Activated CD4-positive, alpha-beta memory T cell treated with anti-CD3 and anti-CD28 coated beads for 36 hours (primary cell): ENCODE measurements at regions not wholly inside any gene's neighbourhood (a gene's known extent, or its start where the extent isn't known, plus 50 kb on each side); places are given as distances from the start of the nearest gene placed in this dataset.

Experiments used
- CTCF ChIA-PET: fragments of 350-600 bp; sonication (Branson Sonifier 250); formaldehyde crosslinking; loops from one replicate; lab custom pipeline; 2021; ENCODE audit warnings: antibody characterized with exemption, inconsistent platforms; lab: Charles Lee
- POLR2A ChIA-PET: fragments of 350-600 bp; sonication (Branson Sonifier 250); formaldehyde crosslinking; loops from one replicate; lab custom pipeline; 2021; ENCODE audit warnings: antibody characterized with exemption; lab: Charles Lee
- DNase-seq: peaks from one replicate; pipeline ENCODE4 v3.0.0-alpha.2; 2020
- H3K27ac Mint-ChIP-seq: one replicate; pipeline ENCODE4 v1.8.0; 2021; ENCODE audit warnings: mixed read lengths
- H3K27me3 Mint-ChIP-seq: one replicate; pipeline ENCODE4 v1.8.0; 2021; ENCODE audit warnings: mixed read lengths
- H3K36me3 Mint-ChIP-seq: one replicate; pipeline ENCODE4 v1.8.0; 2021; ENCODE audit warnings: mixed read lengths
- H3K4me1 Mint-ChIP-seq: one replicate; pipeline ENCODE4 v1.8.0; 2021; ENCODE audit warnings: low read depth, mixed read lengths
- H3K4me3 Mint-ChIP-seq: one replicate; pipeline ENCODE4 v1.8.0; 2021; ENCODE audit warnings: mild to moderate bottlenecking, mixed read lengths
- H3K9me3 Mint-ChIP-seq: one replicate; pipeline ENCODE4 v1.8.0; 2021; ENCODE audit warnings: mixed read lengths
- intact Hi-C: fragments of 100-400 bp; cut with micrococcal nuclease; formaldehyde crosslinking; loops from one replicate; pipeline ENCODE4 v1.15.1; 2023

GRCh38 chr2:15704788-15705115, 113.1 kb downstream of the DDX1 start:
- POLR2A ChIA-PET = no interaction called here
- Mint-ChIP-seq H3K36me3 (no peaks in the 10 kb centered on the region), H3K4me3 (no peak overlapping the region), H3K27me3 (peaks cover 8% of the 10 kb centered on the region), H3K27ac (no peak overlapping the region), H3K9me3 (no peaks in the 10 kb centered on the region), H3K4me1 (no peaks in the 10 kb centered on the region)
- no peak for DNase-seq
- intact Hi-C loops = no loop called here
- CTCF ChIA-PET = no interaction called here

GRCh38 chr2:15705310-15705709, 113.6 kb downstream of the DDX1 start:
- no peaks in the 10 kb centered on the region for H3K9me3 Mint-ChIP-seq
- ChIA-PET CTCF (no interaction called here), POLR2A (no interaction called here)
- H3K4me3 Mint-ChIP-seq = no peak overlapping the region
- no peak overlapping the region for H3K27ac Mint-ChIP-seq
- no peaks in the 10 kb centered on the region for H3K36me3 Mint-ChIP-seq
- H3K4me1 Mint-ChIP-seq = no peaks in the 10 kb centered on the region
- peaks cover 8% of the 10 kb centered on the region for H3K27me3 Mint-ChIP-seq
- DNase-seq = no peak
- intact Hi-C loops = no loop called here

- Mint-ChIP-seq H3K27ac (no peak overlapping the region), H3K9me3 (no peaks in the 10 kb centered on the region), H3K36me3 (no peaks in the 10 kb centered on the region), H3K4me3 (no peak overlapping the region), H3K27me3 (peaks cover 8% of the 10 kb centered on the region), H3K4me1 (no peaks in the 10 kb centered on the region)
- ChIA-PET POLR2A (no interaction called here), CTCF (no interaction called here)
- intact Hi-C loops = no loop called here
- DNase-seq = no peak
Measured at GRCh38 chr2:15705839-15706386, 114.2 kb downstream of the DDX1 start.

GRCh38 chr2:15706424-15706823, 114.8 kb downstream of the DDX1 start:
- no peaks in the 10 kb centered on the region for H3K36me3 Mint-ChIP-seq
- CTCF ChIA-PET = no interaction called here
- H3K27me3 Mint-ChIP-seq = peaks cover 11% of the 10 kb centered on the region
- intact Hi-C loops = no loop called here
- no peak overlapping the region for H3K4me3 Mint-ChIP-seq
- POLR2A ChIA-PET = no interaction called here
- no peaks in the 10 kb centered on the region for H3K9me3 Mint-ChIP-seq
- H3K27ac Mint-ChIP-seq = no peak overlapping the region
- no peaks in the 10 kb centered on the region for H3K4me1 Mint-ChIP-seq
- DNase-seq = no peak

- POLR2A ChIA-PET = no interaction called here
- Mint-ChIP-seq H3K27ac (no peak overlapping the region), H3K27me3 (peaks cover 11% of the 10 kb centered on the region), H3K4me3 (no peak overlapping the region), H3K4me1 (no peaks in the 10 kb centered on the region), H3K36me3 (no peaks in the 10 kb centered on the region), H3K9me3 (no peaks in the 10 kb centered on the region)
- intact Hi-C loops = no loop called here
- DNase-seq = no peak
- CTCF ChIA-PET = no interaction called here
Measured at GRCh38 chr2:15706986-15707632, 115.4 kb downstream of the DDX1 start.

GRCh38 chr2:15708161-15708560, 116.5 kb downstream of the DDX1 start:
- no peaks in the 10 kb centered on the region for H3K4me1 Mint-ChIP-seq
- H3K9me3 Mint-ChIP-seq = no peaks in the 10 kb centered on the region
- no peak overlapping the region for H3K27ac Mint-ChIP-seq
- ChIA-PET CTCF (no interaction called here), POLR2A (no interaction called here)
- peaks cover 8% of the 10 kb centered on the region for H3K27me3 Mint-ChIP-seq
- intact Hi-C loops = loop anchor here (2.0 kb wide), 1 partner anchor 49 kb away; no protein-coding TSS in a partner anchor
- no peaks in the 10 kb centered on the region for H3K36me3 Mint-ChIP-seq
- DNase-seq = no peak
- H3K4me3 Mint-ChIP-seq = no peak overlapping the region

- no peak overlapping the region for H3K27ac Mint-ChIP-seq
- no peak overlapping the region for H3K4me3 Mint-ChIP-seq
- intact Hi-C loops = loop anchor here (2.0 kb wide), 1 partner anchor 50 kb away; no protein-coding TSS in a partner anchor
- H3K27me3 Mint-ChIP-seq = peaks cover 8% of the 10 kb centered on the region
- DNase-seq = no peak
- H3K9me3 Mint-ChIP-seq = no peaks in the 10 kb centered on the region
- ChIA-PET POLR2A (no interaction called here), CTCF (no interaction called here)
- no peaks in the 10 kb centered on the region for H3K4me1 Mint-ChIP-seq
- no peaks in the 10 kb centered on the region for H3K36me3 Mint-ChIP-seq
Measured at GRCh38 chr2:15708865-15709820, 117.5 kb downstream of the DDX1 start.

- no peak overlapping the region for H3K27ac Mint-ChIP-seq
- no peaks in the 10 kb centered on the region for H3K4me1 Mint-ChIP-seq
- peaks cover 8% of the 10 kb centered on the region for H3K27me3 Mint-ChIP-seq
- POLR2A ChIA-PET = no interaction called here
- CTCF ChIA-PET = no interaction called here
- no peak for DNase-seq
- no peaks in the 10 kb centered on the region for H3K9me3 Mint-ChIP-seq
- intact Hi-C loops = no loop called here
- H3K4me3 Mint-ChIP-seq = no peak overlapping the region
- no peaks in the 10 kb centered on the region for H3K36me3 Mint-ChIP-seq
Measured at GRCh38 chr2:15711126-15711860, 119.6 kb downstream of the DDX1 start.

GRCh38 chr2:15712551-15713342, 121.1 kb downstream of the DDX1 start:
- Mint-ChIP-seq H3K27ac (no peak overlapping the region), H3K36me3 (no peaks in the 10 kb centered on the region), H3K4me3 (no peak overlapping the region), H3K27me3 (peaks cover 8% of the 10 kb centered on the region), H3K4me1 (no peaks in the 10 kb centered on the region), H3K9me3 (no peaks in the 10 kb centered on the region)
- ChIA-PET CTCF (no interaction called here), POLR2A (no interaction called here)
- DNase-seq = no peak
- intact Hi-C loops = no loop called here

GRCh38 chr2:15713475-15713874, 121.8 kb downstream of the DDX1 start:
- H3K27ac Mint-ChIP-seq = no peak overlapping the region
- ChIA-PET CTCF (no interaction called here), POLR2A (no interaction called here)

GRCh38 chr2:15714002-15714401, 122.3 kb downstream of the DDX1 start:
- Mint-ChIP-seq H3K4me1 (no peaks in the 10 kb centered on the region), H3K36me3 (no peaks in the 10 kb centered on the region), H3K9me3 (no peaks in the 10 kb centered on the region), H3K27me3 (peaks cover 8% of the 10 kb centered on the region), H3K27ac (no peak overlapping the region), H3K4me3 (no peak overlapping the region)
- POLR2A ChIA-PET = no interaction called here
- no peak for DNase-seq
- intact Hi-C loops = no loop called here
- CTCF ChIA-PET = no interaction called here

More at GRCh38 chr2:15713475-15713874, 121.8 kb downstream of the DDX1 start:
- intact Hi-C loops = no loop called here
- DNase-seq = no peak
- no peak overlapping the region for H3K4me3 Mint-ChIP-seq
- no peaks in the 10 kb centered on the region for H3K4me1 Mint-ChIP-seq
- H3K36me3 Mint-ChIP-seq = no peaks in the 10 kb centered on the region
- H3K9me3 Mint-ChIP-seq = no peaks in the 10 kb centered on the region
- peaks cover 8% of the 10 kb centered on the region for H3K27me3 Mint-ChIP-seq
